OCI-LY3 (cell line): ENCODE measurements at regions not wholly inside any gene's neighbourhood (a gene's known extent, or its start where the extent isn't known, plus 50 kb on each side); places are given as distances from the start of the nearest gene placed in this dataset.

Source experiments
- H2AFZ ChIP-seq: fragments of 200-600, 300-600 bp; shearing (Covaris generic); 2 replicates; pipeline ENCODE4 v1.6.0; 2014; ENCODE audit warnings: antibody characterized with exemption, low read depth, low read length
- H3K27ac ChIP-seq: fragments of 200-600, 300-600 bp; sonication (generic); 2 replicates; pipeline ENCODE4 v1.5.1; 2014; ENCODE audit warnings: mild to moderate bottlenecking, low read length, moderate library complexity, mixed read lengths
- H3K27me3 ChIP-seq: fragments of 200-600, 300-600 bp; sonication (generic); 2 replicates; pipeline ENCODE4 v1.6.1; 2014; ENCODE audit warnings: low read depth, low read length, mixed read lengths
- H3K36me3 ChIP-seq: fragments of 200-600, 300-600 bp; sonication (generic); replicated peaks from 2 replicates; pipeline ENCODE3; 2014; ENCODE audit warnings: low read depth, low read length, mixed read lengths
- H3K4me1 ChIP-seq: fragments of 300-600, 200-600 bp; sonication (generic); 2 replicates; pipeline ENCODE4 v1.6.1; 2014; ENCODE audit warnings: low read length, mixed read lengths
- H3K4me2 ChIP-seq: fragments of 200-600, 300-600 bp; sonication (generic); 2 replicates; pipeline ENCODE4 v1.6.1; 2014; ENCODE audit warnings: low read length, mixed read lengths
- H3K4me3 ChIP-seq: fragments of 300-600, 200-600 bp; sonication (generic); 2 replicates; pipeline ENCODE4 v1.5.1; 2014; ENCODE audit warnings: antibody characterized with exemption, mild to moderate bottlenecking, low read length, moderate library complexity
- H3K79me2 ChIP-seq: fragments of 300-600, 200-600 bp; shearing (Covaris generic); 2 replicates; pipeline ENCODE4 v1.6.1; 2014; ENCODE audit warnings: mild to moderate bottlenecking, low read length, mixed read lengths
- H3K9ac ChIP-seq: fragments of 300-600, 200-600 bp; shearing (Covaris generic); 2 replicates; pipeline ENCODE4 v1.6.0; 2014; ENCODE audit warnings: mild to moderate bottlenecking, low read length, moderate library complexity
- H3K9me3 ChIP-seq: fragments of 200-600, 300-600 bp; shearing (Covaris generic); 2 replicates; pipeline ENCODE4 v1.6.1; 2014; ENCODE audit warnings: low read length, mixed read lengths; ENCODE audit not compliant: insufficient read depth
- H4K20me1 ChIP-seq: fragments of 200-600, 300-600 bp; sonication (generic); 2 replicates; pipeline ENCODE4 v1.6.1; 2016; ENCODE audit warnings: low read length, mixed read lengths; ENCODE audit not compliant: insufficient read depth
- CTCF ChIP-seq: fragments of 200-600, 300-600 bp; sonication (generic); IDR thresholded peaks from 2 replicates; pipeline ENCODE4 v1.5.1; 2014; ENCODE audit warnings: antibody characterized with exemption, low read length, low read depth
- EZH2phosphoT487 ChIP-seq: fragments of 200-600 bp; shearing (Covaris generic); IDR thresholded peaks from 2 replicates; pipeline ENCODE4 v1.6.1; 2018; ENCODE audit warnings: antibody characterized with exemption, mixed run types, low read depth

- no peak overlapping the region for H3K27ac ChIP-seq
- no peak overlapping the region for H2AFZ ChIP-seq
- H4K20me1 ChIP-seq: no peaks in the 10 kb centered on the region
- no peak for TF ChIP-seq CTCF
- no peak for TF ChIP-seq EZH2phosphoT487
- no peaks in the 10 kb centered on the region for H3K4me1 ChIP-seq
- no peaks in the 10 kb centered on the region for H3K36me3 ChIP-seq
- no peaks in the 10 kb centered on the region for H3K27me3 ChIP-seq
- H3K79me2 ChIP-seq: no peaks in the 10 kb centered on the region
- no peak overlapping the region for H3K4me3 ChIP-seq
- no peak overlapping the region for H3K9ac ChIP-seq
- H3K4me2 ChIP-seq: no peak overlapping the region
- H3K9me3 ChIP-seq: no peaks in the 10 kb centered on the region
Measured at GRCh38 chr3:166322391-166322790, 485.2 kb upstream of the BCHE start.

GRCh38 chr3:166307756-166308350 is 470.6 kb upstream of the BCHE start:
- Histone ChIP-seq H3K4me2 (no peak overlapping the region), H3K9me3 (no peaks in the 10 kb centered on the region), H3K9ac (no peak overlapping the region), H3K36me3 (no peaks in the 10 kb centered on the region), H3K27ac (no peak overlapping the region), H3K4me3 (no peak overlapping the region), H3K4me1 (no peaks in the 10 kb centered on the region), H4K20me1 (no peaks in the 10 kb centered on the region), H3K27me3 (no peaks in the 10 kb centered on the region), H2AFZ (no peak overlapping the region), H3K79me2 (no peaks in the 10 kb centered on the region)
- TF ChIP-seq EZH2phosphoT487: no peak
- no peak for TF ChIP-seq CTCF

- no peak overlapping the region for H3K27ac ChIP-seq
- H2AFZ ChIP-seq: no peak overlapping the region
- H3K79me2 ChIP-seq: no peaks in the 10 kb centered on the region
- H3K9me3 ChIP-seq: no peaks in the 10 kb centered on the region
- no peaks in the 10 kb centered on the region for H3K36me3 ChIP-seq
- H3K4me3 ChIP-seq: no peak overlapping the region
- no peak overlapping the region for H3K4me2 ChIP-seq
- H3K4me1 ChIP-seq: no peaks in the 10 kb centered on the region
- TF ChIP-seq EZH2phosphoT487: no peak
- no peak for TF ChIP-seq CTCF
- H3K27me3 ChIP-seq: no peaks in the 10 kb centered on the region
- H3K9ac ChIP-seq: no peak overlapping the region
- no peaks in the 10 kb centered on the region for H4K20me1 ChIP-seq
Measured at GRCh38 chr3:166304584-166304983, 467.4 kb upstream of the BCHE start.

GRCh38 chr3:166303681-166304080 is 466.5 kb upstream of the BCHE start:
- Histone ChIP-seq H3K79me2 (no peaks in the 10 kb centered on the region), H4K20me1 (no peaks in the 10 kb centered on the region)

More at GRCh38 chr3:166303681-166304080, 466.5 kb upstream of the BCHE start:
- TF ChIP-seq EZH2phosphoT487: no peak
- TF ChIP-seq CTCF: no peak
- Histone ChIP-seq H3K4me2 (no peak overlapping the region), H3K27me3 (no peaks in the 10 kb centered on the region), H3K36me3 (no peaks in the 10 kb centered on the region), H3K4me1 (no peaks in the 10 kb centered on the region), H3K9ac (no peak overlapping the region), H3K4me3 (no peak overlapping the region), H2AFZ (no peak overlapping the region), H3K9me3 (no peaks in the 10 kb centered on the region), H3K27ac (no peak overlapping the region)
